HepG2 (cell line): ENCODE measurements at regions not wholly inside any gene's neighbourhood (a gene's known extent, or its start where the extent isn't known, plus 50 kb on each side); places are given as distances from the start of the nearest gene placed in this dataset.

Experiments
- ATAC-seq: fragments of 200-7000 bp; cut with Tn5 transposase; 3 replicates; pipeline ENCODE4 v1.9.1; 2020; ENCODE audit warnings: mild to moderate bottlenecking, moderate library complexity
- BruUV-seq: library from RNA; stranded (reverse); fragments of 400-500 nt; replicated peaks from 2 replicates; lab custom pipeline; 2021; lab: Mats Ljungman, UMichigan
- CTCF ChIA-PET: fragments of 300-600 bp; formaldehyde crosslinking; extraction: SDS; loops from one replicate; lab custom pipeline; 2021; ENCODE audit warnings: low total read pairs, inconsistent platforms, low intra/inter-chr PET ratio; lab: Yijun Ruan, JAX
- POLR2A ChIA-PET: fragments of 350-600 bp; sonication (Branson Sonifier 250); formaldehyde crosslinking; loops from one replicate; lab custom pipeline; 2020; ENCODE audit warnings: antibody characterized with exemption, inconsistent platforms; lab: Yijun Ruan, JAX
- DNase-seq: peaks from one replicate; pipeline ENCODE4 v3.0.0-alpha.2; 2015; ENCODE audit warnings: low spot score
- FAIRE-seq: peaks from 3 replicates; lab custom pipeline; 2011; peaks lifted over from hg19 to GRCh38; lab: Jason Lieb, UNC
- H2AFZ ChIP-seq: one replicate; pipeline ENCODE4 v1.6.1; 2011; ENCODE audit warnings: low read length, inconsistent platforms
- H3K27ac ChIP-seq: fragments of 300-600 bp; 3 replicates; pipeline ENCODE4 v1.8.0; 2011; ENCODE audit warnings: mixed run types, mild to moderate bottlenecking, mixed read lengths, low read length, inconsistent platforms; ENCODE audit not compliant: insufficient read depth; ENCODE audit errors: extremely low read length
- H3K27me3 ChIP-seq, 2 experiments: fragments of 200-600 bp in 1 of 2; 2 replicates in 1 of 2; 3 replicates in 1 of 2; pipeline versions ENCODE4 v1.6.0 to v1.8.0; 2011; ENCODE audit warnings: low read length in 2 of 2, mild to moderate bottlenecking in 2 of 2, moderate library complexity in 2 of 2, inconsistent platforms in 1 of 2; ENCODE audit not compliant: insufficient read depth in 2 of 2, control insufficient read depth in 1 of 2
- H3K36me3 ChIP-seq, 2 experiments: fragments of 200-600 bp in 1 of 2; replicated peaks in 1 of 2; 2 replicates in 1 of 2; 3 replicates in 1 of 2; pipeline versions ENCODE4 v1.5.1 to v1.8.0; 2011; ENCODE audit warnings: low read length in 2 of 2, inconsistent platforms in 1 of 2; ENCODE audit not compliant: insufficient read depth in 2 of 2, control insufficient read depth in 1 of 2
- H3K4me1 ChIP-seq: 2 replicates; pipeline ENCODE4 v1.5.1; 2012; ENCODE audit warnings: low read length, inconsistent platforms; ENCODE audit not compliant: insufficient read depth
- H3K4me2 ChIP-seq: 2 replicates; pipeline ENCODE4 v1.6.0; 2011; ENCODE audit warnings: low read depth, low read length, inconsistent platforms
- H3K4me3 ChIP-seq, 3 experiments: fragments of 200-600 bp in 1 of 3; sonication (generic), shearing (Covaris generic) in 1 of 3; replicated peaks in 1 of 3; 2 replicates each; pipeline ENCODE4 v1.5.1; 2011 to 2016; ENCODE audit warnings: low read length in 3 of 3, inconsistent platforms in 2 of 3, low read depth in 2 of 3, mild to moderate bottlenecking in 2 of 3, control low read depth in 1 of 3, mixed read lengths in 1 of 3; ENCODE audit not compliant: insufficient read depth in 1 of 3
- H3K79me2 ChIP-seq: one replicate; pipeline ENCODE4 v1.6.1; 2011; ENCODE audit warnings: low read length, inconsistent platforms; ENCODE audit not compliant: insufficient read depth
- H3K9ac ChIP-seq: 2 replicates; pipeline ENCODE4 v1.6.0; 2011; ENCODE audit warnings: mild to moderate bottlenecking, low read depth, low read length, inconsistent platforms; ENCODE audit not compliant: insufficient read depth
- H3K9me3 ChIP-seq: 2 replicates; pipeline ENCODE4 v1.5.1; 2012; ENCODE audit warnings: mild to moderate bottlenecking, low read length
- H4K20me1 ChIP-seq: 2 replicates; pipeline ENCODE4 v1.6.0; 2011; ENCODE audit warnings: inconsistent platforms, mild to moderate bottlenecking, low read length, moderate library complexity; ENCODE audit not compliant: insufficient read depth
- CHD4 ChIP-seq: fragments of 200-600 bp; sonication (generic); IDR thresholded peaks from 2 replicates; pipeline ENCODE4 v1.7.0; 2017; ENCODE audit warnings: mild to moderate bottlenecking, low read length, borderline replicate concordance
- EEA1 ChIP-seq: sonication (generic); formaldehyde crosslinking; IDR thresholded peaks from 2 replicates; pipeline ENCODE4 v1.5.1; 2020; ENCODE audit warnings: mild to moderate bottlenecking, missing genetic modification reagents, borderline replicate concordance
- ESRRA ChIP-seq: sonication (generic); formaldehyde crosslinking; IDR thresholded peaks from 2 replicates; pipeline ENCODE4 v1.5.1; 2020; ENCODE audit warnings: mild to moderate bottlenecking, low read depth, missing genetic modification reagents
- HINFP ChIP-seq: sonication (generic); formaldehyde crosslinking; IDR thresholded peaks from 2 replicates; pipeline ENCODE4 v1.4.0; 2020; ENCODE audit warnings: low read depth, mild to moderate bottlenecking, missing genetic modification reagents
- NCOA5 ChIP-seq: sonication (generic); formaldehyde crosslinking; IDR thresholded peaks from 2 replicates; pipeline ENCODE4 v1.4.0; 2020; ENCODE audit warnings: missing genetic modification reagents
- RAD51 ChIP-seq: fragments of 450-650 bp; IDR thresholded peaks from 2 replicates; pipeline ENCODE4 v1.6.1; 2016; ENCODE audit warnings: borderline replicate concordance
- TGIF2 ChIP-seq: IDR thresholded peaks from 2 replicates; pipeline ENCODE4 v1.6.1; 2016; ENCODE audit warnings: control low read depth, missing compliant biosample characterization
- ZNF7 ChIP-seq: IDR thresholded peaks from 2 replicates; pipeline ENCODE4 v1.6.1; 2016; ENCODE audit warnings: missing biosample characterization, missing genetic modification reagents
- ZNF737 ChIP-seq: sonication (generic); formaldehyde crosslinking; IDR thresholded peaks from 2 replicates; pipeline ENCODE4 v1.5.0; 2020; ENCODE audit warnings: missing genetic modification reagents, mild to moderate bottlenecking, borderline replicate concordance
- WGBS: methylation state at CpG from one replicate; pipeline ENCODE4 v1.1.6; 2017; ENCODE audit warnings: low lambda C conversion rate; 5-methylcytosine and 5-hydroxymethylcytosine counted together
- in situ Hi-C: cut with HindIII; loops from 2 replicates; pipeline ENCODE4 v1.10.0; 2017; ENCODE audit warnings: low pct_unique_long_range_greater_than_20kb; ENCODE audit not compliant: extremely low pct_ligation_motif_present
- intact Hi-C: fragments of 100-400 bp; cut with micrococcal nuclease; formaldehyde crosslinking; loops from one replicate; pipeline ENCODE4 v1.10.0; 2022; ENCODE audit not compliant: unreplicated experiment

- H3K27me3 ChIP-seq = no peaks in the 10 kb centered on the region; a peak in 1 of 5 replicates
- no TSS peak for BruUV-seq
- no peak overlapping the region for H3K4me2 ChIP-seq
- 0 out of 2 replicates have a peak, but pooled peaks cover under 1% of the 10 kb centered on the region for H3K4me1 ChIP-seq
- ATAC-seq = no peak
- no peak overlapping the region for H3K27ac ChIP-seq
- H3K9ac ChIP-seq = no peak overlapping the region
- POLR2A ChIA-PET = no interaction called here
- H3K9me3 ChIP-seq = peaks cover 4% of the 10 kb centered on the region; the same call in 1 of the 2 replicates
- intact Hi-C loops = loop anchor here (10.0 kb wide), 1 partner anchor 158 kb away; no protein-coding TSS in a partner anchor
- no peak for TF ChIP-seq TGIF2
- TF ChIP-seq, all 625 proteins: peak for 0
- DNase-seq = no peak
- Histone ChIP-seq H3K4me3 (no peak overlapping the region), H3K36me3 (no peaks in the 10 kb centered on the region), H4K20me1 (no peaks in the 10 kb centered on the region), H2AFZ (no peak overlapping the region), H3K79me2 (no peaks in the 10 kb centered on the region)
- WGBS = 44% methylated on average over 7 of the region's 7 CpGs
- no peak for FAIRE-seq
- in situ Hi-C loops = no loop called here
- CTCF ChIA-PET = no interaction called here
These were observed 102.7 kb upstream of the PLEKHA5 start for GRCh38 chr12:19026614-19027488.

GRCh38 chr12:19030180-19030579 is 99.4 kb upstream of the PLEKHA5 start:
- POLR2A ChIA-PET = no interaction called here
- Histone ChIP-seq H3K4me1 (no peaks in the 10 kb centered on the region), H3K9ac (no peak overlapping the region), H3K27ac (no peak overlapping the region), H3K9me3 (peaks cover 19% of the 10 kb centered on the region; the same call in 1 of the 2 replicates), H3K27me3 (no peaks in the 10 kb centered on the region; a peak in 1 of 5 replicates), H3K36me3 (no peaks in the 10 kb centered on the region), H4K20me1 (no peaks in the 10 kb centered on the region), H3K4me3 (no peak overlapping the region), H3K4me2 (no peak overlapping the region), H3K79me2 (no peaks in the 10 kb centered on the region), H2AFZ (no peak overlapping the region)
- CTCF ChIA-PET = no interaction called here
- no peak for DNase-seq
- no peak for ATAC-seq
- FAIRE-seq = no peak
- intact Hi-C loops = no loop called here
- WGBS = 13% methylated on average over 4 of the region's 4 CpGs
- BruUV-seq = no TSS peak
- no peak for TF ChIP-seq EEA1 (CRISPR knock-in tag)
- no peak for TF ChIP-seq NCOA5
- TF ChIP-seq ESRRA = no peak
- TF ChIP-seq ZNF737 (CRISPR knock-in tag) = no peak
- no peak for TF ChIP-seq ZNF7 (CRISPR knock-in tag)
- no peak for TF ChIP-seq HINFP
- TF ChIP-seq RAD51 = no peak
- TF ChIP-seq CHD4 = no peak
- in situ Hi-C loops = no loop called here
